ENCODE measurements at regions not wholly inside any gene's neighbourhood (a gene's known extent, or its start where the extent isn't known, plus 50 kb on each side); places are given as distances from the start of the nearest gene placed in this dataset.

DNA sequence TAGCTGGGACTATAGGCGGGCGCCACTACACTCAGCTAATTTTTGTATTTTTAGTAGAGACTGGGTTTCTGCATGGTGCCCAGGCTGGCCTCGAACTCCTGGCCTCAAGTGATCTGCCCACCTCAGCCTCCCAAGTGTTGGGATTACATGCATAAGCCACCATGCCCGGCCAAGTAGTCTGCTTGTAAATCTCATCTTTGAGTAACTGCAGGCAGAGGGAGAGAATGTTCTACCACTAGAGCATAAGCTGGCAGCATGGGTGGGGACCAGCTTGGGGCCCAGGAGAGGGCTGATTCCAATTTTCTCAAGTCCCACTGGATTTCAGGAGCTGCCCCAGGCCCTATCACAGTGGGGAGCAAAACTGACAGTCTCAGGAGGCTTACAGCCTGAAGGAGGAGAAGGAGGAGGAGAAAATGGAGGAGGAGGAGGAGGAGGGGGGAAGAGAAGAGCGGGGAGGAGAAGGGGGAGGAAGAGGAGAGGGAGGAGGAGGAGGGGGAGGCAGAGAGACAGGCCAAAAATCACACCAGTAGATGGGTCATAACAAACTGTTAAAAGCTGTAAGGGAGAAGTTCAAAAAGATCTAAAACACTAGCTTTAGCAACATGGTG is 229.1 kb upstream of the IGF1R start:
- DNase-seq (ENCODE audit: low read depth): no peak

GRCh38 chr15:98420837-98421236 is 227.5 kb upstream of the IGF1R start:
- no peak for DNase-seq (ENCODE audit: low read depth)

- DNase-seq (ENCODE audit: low read depth): peak; percentile 41
Measured at GRCh38 chr15:98421419-98422129, 226.8 kb upstream of the IGF1R start.

GRCh38 chr15:98422130-98422478 is 226.2 kb upstream of the IGF1R start:
- DNase-seq (ENCODE audit: low read depth): no peak

- no peak for DNase-seq (ENCODE audit: low read depth)
Measured at GRCh38 chr15:98425173-98425572, 223.2 kb upstream of the IGF1R start.

DNA sequence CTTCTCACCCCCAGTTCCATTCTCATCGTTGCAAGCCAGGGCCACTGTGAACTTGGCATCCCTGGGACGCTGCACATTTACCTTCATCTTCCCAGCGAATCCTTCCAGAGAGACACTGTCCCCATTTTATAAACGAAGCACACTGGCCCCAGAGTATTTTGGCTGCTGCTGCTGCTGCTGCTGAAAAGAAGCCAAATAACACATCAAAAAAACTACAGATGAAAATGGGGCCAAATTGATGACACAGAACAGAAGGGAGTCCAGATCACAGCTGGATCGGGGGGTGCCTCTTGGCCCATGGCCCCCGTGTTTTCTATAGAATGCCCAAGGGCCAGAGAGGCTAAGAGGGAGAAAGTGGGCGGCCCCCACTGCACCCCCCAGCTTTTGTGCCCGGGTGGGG is 221.0 kb upstream of the IGF1R start:
- DNase-seq (ENCODE audit: low read depth): no peak

- peak; percentile 21 for DNase-seq (ENCODE audit: low read depth)
Measured at GRCh38 chr15:98428253-98428989, 219.9 kb upstream of the IGF1R start.

GRCh38 chr15:98431171-98431570 is 217.2 kb upstream of the IGF1R start:
- DNase-seq (ENCODE audit: low read depth): no peak

GRCh38 chr15:98433346-98433745 is 215.0 kb upstream of the IGF1R start:
- no peak for DNase-seq (ENCODE audit: low read depth)

DNA sequence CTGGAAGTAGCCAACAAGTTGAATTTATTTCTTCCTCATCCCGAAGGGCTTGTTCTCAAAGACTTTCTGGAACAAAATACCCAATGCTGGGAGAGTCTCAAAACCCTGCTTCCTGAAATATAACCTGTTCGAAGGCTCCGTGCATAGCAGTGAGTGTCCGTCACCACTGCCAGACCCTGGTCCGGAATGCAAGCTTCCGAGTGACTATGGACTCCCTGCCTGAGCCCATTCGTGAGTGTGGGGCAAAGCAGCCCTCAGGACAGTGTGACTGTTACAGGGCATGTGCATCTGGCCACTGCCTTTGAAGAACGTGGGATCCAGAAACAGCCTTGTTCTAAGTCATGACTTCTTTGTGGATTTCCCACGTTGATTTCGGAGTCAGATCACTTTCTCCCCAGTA is 214.5 kb upstream of the IGF1R start:
- DNase-seq (ENCODE audit: low read depth): no peak

GRCh38 chr15:98437752-98438151 is 210.6 kb upstream of the IGF1R start:
- DNase-seq (ENCODE audit: low read depth): no peak

DNA sequence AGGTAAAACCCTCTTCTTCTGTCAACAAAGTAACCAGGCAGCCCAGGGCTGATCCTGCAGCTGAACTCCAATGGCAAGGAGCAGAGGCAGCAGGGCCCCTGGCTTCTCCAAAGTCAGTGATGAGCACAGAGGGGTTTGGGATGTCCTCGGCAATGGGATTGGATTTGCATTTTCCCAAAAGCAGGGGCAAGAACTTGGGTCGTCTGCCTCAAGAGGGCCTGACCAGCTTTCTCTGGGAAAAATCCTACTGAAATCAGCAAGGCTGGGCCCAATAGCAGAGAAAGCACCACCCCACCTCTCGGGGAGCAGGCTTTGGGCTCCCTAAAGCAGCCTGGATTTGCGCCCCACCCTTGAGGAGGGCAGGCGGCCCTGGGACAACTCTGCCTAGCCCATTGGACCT is 210.0 kb upstream of the IGF1R start:
- no peak for DNase-seq (ENCODE audit: low read depth)

DNA sequence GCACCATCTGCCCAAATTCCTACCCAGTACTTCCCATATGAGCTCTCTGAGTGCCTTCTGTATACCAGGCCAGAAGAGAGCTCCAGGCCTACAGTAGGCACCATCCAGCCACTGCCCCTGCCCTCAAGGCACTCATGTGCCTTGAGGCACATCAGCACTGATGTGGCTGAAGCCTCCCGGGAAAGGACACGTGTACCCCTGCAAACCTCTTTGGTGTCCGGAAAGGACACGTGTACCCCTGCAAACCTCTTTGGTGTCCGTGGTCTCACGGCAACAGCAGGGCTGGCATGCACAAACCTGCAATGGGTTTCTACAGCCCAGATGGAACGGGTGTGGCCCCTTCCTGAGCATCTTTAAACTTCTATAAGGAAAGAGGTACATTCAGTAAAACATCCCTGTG is 209.4 kb upstream of the IGF1R start:
- DNase-seq (ENCODE audit: low read depth): no peak

GRCh38 chr15:98439523-98439942 is 208.8 kb upstream of the IGF1R start:
- DNase-seq (ENCODE audit: low read depth): no peak

- no peak for DNase-seq (ENCODE audit: low read depth)
Measured at GRCh38 chr15:98440917-98441316, 207.4 kb upstream of the IGF1R start.

DNA sequence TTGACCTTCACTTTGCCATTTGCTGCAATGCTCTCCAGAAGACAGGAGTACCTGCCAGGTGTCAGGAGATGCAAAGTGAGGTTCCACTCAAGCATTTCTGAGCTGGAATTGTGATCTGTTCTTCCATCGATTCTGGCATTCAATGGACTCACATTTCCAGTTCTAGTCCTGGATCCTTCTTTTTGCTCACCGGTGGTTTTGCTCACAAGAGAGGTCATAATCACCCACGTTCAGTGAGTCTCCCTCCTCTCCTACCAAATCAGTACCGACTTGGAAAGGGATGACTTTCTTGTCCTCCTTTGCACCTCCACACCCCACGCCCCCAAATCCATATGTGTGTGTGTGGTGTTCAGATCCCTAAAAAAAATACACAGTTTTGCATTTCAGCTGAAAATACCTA is 206.7 kb upstream of the IGF1R start:
- DNase-seq (ENCODE audit: low read depth): no peak

DNA sequence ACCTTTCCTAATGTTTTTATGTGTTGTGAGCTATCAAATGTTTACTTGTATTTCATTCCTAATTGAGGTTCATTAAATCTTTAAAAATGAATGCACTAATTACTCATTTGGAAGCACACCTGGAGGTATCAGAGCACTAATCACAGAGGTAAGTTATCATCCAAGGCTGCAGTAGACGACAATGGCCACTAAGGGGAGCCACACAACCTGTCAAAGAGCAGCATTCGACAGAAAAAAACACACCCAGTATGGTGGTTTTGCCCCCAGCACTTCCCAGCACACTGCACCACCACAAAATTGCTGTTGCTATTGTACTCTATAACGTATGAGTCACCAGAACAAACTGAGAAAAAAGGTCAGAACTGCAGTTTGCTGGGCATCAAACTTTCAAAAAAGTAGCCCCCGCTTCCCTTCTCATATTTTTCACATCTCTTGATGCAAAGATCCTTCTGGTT is 205.9 kb upstream of the IGF1R start:
- DNase-seq (ENCODE audit: low read depth): peak; percentile 20

DNA sequence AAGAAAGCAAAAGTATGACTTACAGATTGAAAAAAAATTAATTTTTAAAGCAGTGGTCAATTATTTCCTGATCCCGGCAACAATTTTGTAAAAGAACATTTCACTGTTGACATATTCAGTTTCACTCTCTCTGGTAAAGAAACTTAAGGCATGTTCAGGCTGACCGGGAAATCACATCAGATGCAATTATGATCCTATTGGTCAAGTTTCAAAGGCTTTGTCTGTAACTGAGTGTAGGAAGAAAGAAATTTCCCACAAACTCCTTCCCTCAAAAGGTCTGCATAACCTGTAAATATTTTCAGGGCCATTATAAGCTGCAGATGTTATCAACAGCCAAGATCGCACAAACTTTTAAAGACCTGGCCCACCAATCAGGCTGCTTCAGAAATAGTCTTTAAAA is 205.4 kb upstream of the IGF1R start:
- no peak for DNase-seq (ENCODE audit: low read depth)

DNA sequence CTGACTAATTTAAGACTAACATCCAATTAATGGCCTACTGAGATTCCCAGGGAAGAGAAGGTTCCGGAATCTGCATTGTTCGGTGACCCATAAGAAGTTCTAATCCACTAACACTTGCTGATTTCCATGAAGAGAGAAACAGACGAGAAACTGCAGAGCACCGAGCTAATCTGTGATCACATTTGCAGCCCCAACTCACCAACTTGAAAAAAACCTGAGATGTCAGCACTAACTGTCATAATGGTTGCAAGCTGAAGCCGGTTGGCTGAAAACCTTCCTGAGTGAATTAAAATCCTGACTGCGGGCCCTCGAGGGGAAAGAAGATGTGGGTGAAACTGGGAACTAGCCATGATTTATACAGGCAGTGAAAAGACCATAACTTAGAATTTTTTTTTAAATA is 204.8 kb upstream of the IGF1R start:
- DNase-seq (ENCODE audit: low read depth): no peak

DNA sequence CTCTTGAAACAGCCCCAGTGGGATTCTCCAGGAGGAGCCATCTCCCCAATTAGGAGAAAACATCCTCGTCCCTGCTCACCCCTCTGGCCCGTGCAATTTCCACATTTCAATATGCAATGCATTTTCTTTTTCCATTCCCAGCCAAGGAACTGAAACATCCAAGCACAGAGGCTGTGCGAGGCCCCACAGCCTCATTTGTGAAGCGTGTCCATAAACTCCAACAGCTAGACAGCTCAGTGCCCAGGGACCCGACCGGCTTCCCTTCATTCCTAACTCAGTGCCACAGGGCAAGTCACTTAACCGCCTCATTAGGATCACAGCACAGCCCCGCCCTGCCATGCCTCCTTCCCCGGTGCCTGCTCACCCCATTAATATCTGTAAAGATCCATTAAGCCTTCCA is 204.2 kb upstream of the IGF1R start:
- DNase-seq (ENCODE audit: low read depth): no peak

- DNase-seq (ENCODE audit: low read depth): no peak
Measured at GRCh38 chr15:98445315-98445714, 203.0 kb upstream of the IGF1R start.

GRCh38 chr15:98446083-98446482 is 202.3 kb upstream of the IGF1R start:
- DNase-seq (ENCODE audit: low read depth): no peak

- no peak for DNase-seq (ENCODE audit: low read depth)
Measured at GRCh38 chr15:98447069-98447468, 201.3 kb upstream of the IGF1R start.

All from stimulated activated CD8-positive, alpha-beta memory T cell treated with anti-CD3 and anti-CD28 coated beads, Interleukin-7, amount 100 ng/mL, for 24 hours (primary cell).